Progenitor cell of endocrine pancreas (in vitro differentiated cells): ENCODE measurements at regions not wholly inside any gene's neighbourhood (a gene's known extent, or its start where the extent isn't known, plus 50 kb on each side); places are given as distances from the start of the nearest gene placed in this dataset.

Experiments used
- DNase-seq: peaks from one replicate; pipeline ENCODE4 v3.0.0; 2021; ENCODE audit warnings: low spot score; ENCODE audit not compliant: unreplicated experiment
- H3K27ac Mint-ChIP-seq: 2 replicates; pipeline ENCODE4 v1.8.0; 2021; ENCODE audit warnings: mild to moderate bottlenecking, moderate library complexity, mixed read lengths
- H3K27me3 Mint-ChIP-seq: 2 replicates; pipeline ENCODE4 v1.8.0; 2021; ENCODE audit warnings: mixed read lengths
- H3K36me3 Mint-ChIP-seq: 2 replicates; pipeline ENCODE4 v1.8.0; 2022; ENCODE audit warnings: mixed read lengths; ENCODE audit not compliant: insufficient read depth
- H3K4me1 Mint-ChIP-seq: 2 replicates; pipeline ENCODE4 v1.8.0; 2021; ENCODE audit warnings: low read depth, mixed read lengths
- H3K4me3 Mint-ChIP-seq: 2 replicates; pipeline ENCODE4 v1.8.0; 2021; ENCODE audit warnings: low read depth, mild to moderate bottlenecking, moderate library complexity, mixed read lengths
- H3K9me3 Mint-ChIP-seq: 2 replicates; pipeline ENCODE4 v1.8.0; 2021; ENCODE audit warnings: low read depth, mixed read lengths
- CTCF ChIP-seq: fragments of 200-600 bp; sonication (generic); IDR thresholded peaks from one replicate; pipeline ENCODE4 v1.5.0; 2021; ENCODE audit warnings: antibody characterized with exemption, mild to moderate bottlenecking; ENCODE audit not compliant: unreplicated experiment

GRCh38 chr20:11328839-11329238 lies 588.9 kb upstream of the BTBD3 start:
- Mint-ChIP-seq H3K36me3 (no peaks in the 10 kb centered on the region), H3K4me1 (no peaks in the 10 kb centered on the region), H3K27me3 (no peaks in the 10 kb centered on the region), H3K27ac (no peak overlapping the region), H3K9me3 (no peaks in the 10 kb centered on the region), H3K4me3 (no peak overlapping the region)
- DNase-seq, result no peak
- TF ChIP-seq CTCF, result no peak

- H3K9me3 Mint-ChIP-seq, result no peaks in the 10 kb centered on the region
- H3K4me3 Mint-ChIP-seq, result no peak overlapping the region
- H3K36me3 Mint-ChIP-seq, result no peaks in the 10 kb centered on the region
- TF ChIP-seq CTCF, result no peak
- H3K27me3 Mint-ChIP-seq, result no peaks in the 10 kb centered on the region
- no peaks in the 10 kb centered on the region for H3K4me1 Mint-ChIP-seq
- H3K27ac Mint-ChIP-seq, result no peak overlapping the region
- DNase-seq, result no peak
Measured at GRCh38 chr20:11329271-11329670, 588.4 kb upstream of the BTBD3 start.

GRCh38 chr20:11331096-11331495 lies 586.6 kb upstream of the BTBD3 start:
- TF ChIP-seq CTCF, result no peak
- no peak for DNase-seq
- H3K36me3 Mint-ChIP-seq, result no peaks in the 10 kb centered on the region
- no peak overlapping the region for H3K4me3 Mint-ChIP-seq
- no peak overlapping the region for H3K27ac Mint-ChIP-seq
- no peaks in the 10 kb centered on the region for H3K9me3 Mint-ChIP-seq
- no peaks in the 10 kb centered on the region for H3K4me1 Mint-ChIP-seq
- no peaks in the 10 kb centered on the region for H3K27me3 Mint-ChIP-seq

- DNase-seq, result no peak
- Mint-ChIP-seq H3K36me3 (no peaks in the 10 kb centered on the region), H3K4me3 (no peak overlapping the region), H3K4me1 (no peaks in the 10 kb centered on the region), H3K27me3 (no peaks in the 10 kb centered on the region), H3K27ac (no peak overlapping the region), H3K9me3 (no peaks in the 10 kb centered on the region)
- no peak for TF ChIP-seq CTCF
Measured at GRCh38 chr20:11332381-11332780, 585.3 kb upstream of the BTBD3 start.

- no peaks in the 10 kb centered on the region for H3K9me3 Mint-ChIP-seq
- no peak for TF ChIP-seq CTCF
- H3K27me3 Mint-ChIP-seq, result peaks cover 7% of the 10 kb centered on the region
- H3K4me3 Mint-ChIP-seq, result no peak overlapping the region
- H3K4me1 Mint-ChIP-seq, result peaks cover 3% of the 10 kb centered on the region
- DNase-seq, result no peak
- H3K36me3 Mint-ChIP-seq, result no peaks in the 10 kb centered on the region
- H3K27ac Mint-ChIP-seq, result no peak overlapping the region
Measured at GRCh38 chr20:11333634-11334033, 584.1 kb upstream of the BTBD3 start.
